Right lobe of liver (tissue), 4 donors: ENCODE measurements at regions not wholly inside any gene's neighbourhood (a gene's known extent, or its start where the extent isn't known, plus 50 kb on each side); places are given as distances from the start of the nearest gene placed in this dataset.

Source experiments
- POLR2A ChIP-seq: fragments of 450-650 bp; IDR thresholded peaks from one replicate; pipeline ENCODE4 v1.6.1; 2017; ENCODE audit warnings: antibody characterized with exemption, mild to moderate bottlenecking
- TF ChIP-seq, protein P1 (sequence below), 4 donors: fragments of 200-600 bp in 3 of 4; fragments of 450-650 bp in 1 of 4; IDR thresholded peaks; one replicate each; pipeline versions ENCODE4 v1.5.1 to v1.8.0; 2016 to 2022; ENCODE audit warnings: antibody characterized with exemption in 4 of 4, mild to moderate bottlenecking in 2 of 4
- donor health status: DM: no; HTN: no; CAD: no.
- donor health status: DM: no; HTN: no; CAD: no.
- donor health status: DM: no; HTN: yes; CAD: no.

DNA sequence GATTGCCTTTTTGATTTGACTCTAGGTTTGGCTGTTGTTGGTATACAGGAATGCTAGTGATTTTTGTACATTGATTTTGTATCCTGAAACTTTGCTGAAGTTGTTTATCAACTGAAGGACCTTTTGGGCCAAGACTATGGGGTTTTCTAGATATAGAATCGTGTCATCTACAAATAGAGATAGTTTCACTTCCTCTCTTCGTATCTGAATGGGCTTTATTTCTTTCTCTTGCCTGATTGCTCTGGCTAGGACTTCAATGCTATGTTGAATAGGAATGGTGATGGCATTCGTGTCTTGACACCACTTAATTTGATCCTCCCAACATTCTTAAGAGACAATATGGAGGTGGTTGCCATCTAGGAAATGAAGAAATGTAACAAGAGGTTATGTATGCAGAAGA lies 388.1 kb upstream of the API5 start:
- TF ChIP-seq, protein P1, sequence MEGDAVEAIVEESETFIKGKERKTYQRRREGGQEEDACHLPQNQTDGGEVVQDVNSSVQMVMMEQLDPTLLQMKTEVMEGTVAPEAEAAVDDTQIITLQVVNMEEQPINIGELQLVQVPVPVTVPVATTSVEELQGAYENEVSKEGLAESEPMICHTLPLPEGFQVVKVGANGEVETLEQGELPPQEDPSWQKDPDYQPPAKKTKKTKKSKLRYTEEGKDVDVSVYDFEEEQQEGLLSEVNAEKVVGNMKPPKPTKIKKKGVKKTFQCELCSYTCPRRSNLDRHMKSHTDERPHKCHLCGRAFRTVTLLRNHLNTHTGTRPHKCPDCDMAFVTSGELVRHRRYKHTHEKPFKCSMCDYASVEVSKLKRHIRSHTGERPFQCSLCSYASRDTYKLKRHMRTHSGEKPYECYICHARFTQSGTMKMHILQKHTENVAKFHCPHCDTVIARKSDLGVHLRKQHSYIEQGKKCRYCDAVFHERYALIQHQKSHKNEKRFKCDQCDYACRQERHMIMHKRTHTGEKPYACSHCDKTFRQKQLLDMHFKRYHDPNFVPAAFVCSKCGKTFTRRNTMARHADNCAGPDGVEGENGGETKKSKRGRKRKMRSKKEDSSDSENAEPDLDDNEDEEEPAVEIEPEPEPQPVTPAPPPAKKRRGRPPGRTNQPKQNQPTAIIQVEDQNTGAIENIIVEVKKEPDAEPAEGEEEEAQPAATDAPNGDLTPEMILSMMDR (IDR thresholded peaks at IDR 0.05) = no peak
- no peak for TF ChIP-seq POLR2A
